Neural progenitor cell (in vitro differentiated cells): ENCODE measurements at regions not wholly inside any gene's neighbourhood (a gene's known extent, or its start where the extent isn't known, plus 50 kb on each side); places are given as distances from the start of the nearest gene placed in this dataset. TPM values are rescaled to one million over a fixed set of nuclear protein-coding genes. Genes with fewer than 3 reads are reported as not detected.

Experiments
- DNase-seq: peaks from one replicate; pipeline ENCODE4 v3.0.0-alpha.2; 2016; ENCODE audit warnings: low spot score
- H2AFZ ChIP-seq: fragments of 200-600 bp; sonication (generic); replicated peaks from 2 replicates; pipeline ENCODE4 v1.6.1; 2016; ENCODE audit warnings: antibody characterized with exemption
- H3F3A ChIP-seq: fragments of 200-600 bp; sonication (generic); 2 replicates; pipeline ENCODE4 v1.6.1; 2016; ENCODE audit warnings: antibody characterized with exemption, low read depth
- H3K27ac ChIP-seq: fragments of 200-600 bp; sonication (generic); 2 replicates; pipeline ENCODE4 v1.5.1; 2016; ENCODE audit warnings: mild to moderate bottlenecking
- H3K27me3 ChIP-seq: fragments of 200-600 bp; sonication (generic); 2 replicates; pipeline ENCODE4 v1.6.1; 2016; ENCODE audit warnings: mild to moderate bottlenecking, moderate library complexity
- H3K36me3 ChIP-seq: fragments of 200-600 bp; sonication (generic); 2 replicates; pipeline ENCODE4 v1.5.1; 2016
- H3K4me1 ChIP-seq: fragments of 200-600 bp; sonication (generic); 2 replicates; pipeline ENCODE4 v1.6.1; 2016; ENCODE audit warnings: mixed run types
- H3K4me2 ChIP-seq: fragments of 200-600 bp; sonication (generic); 2 replicates; pipeline ENCODE4 v1.6.1; 2016
- H3K4me3 ChIP-seq: fragments of 200-600 bp; sonication (generic); 2 replicates; pipeline ENCODE4 v1.5.1; 2016
- H3K79me2 ChIP-seq: fragments of 200-600 bp; sonication (generic); 2 replicates; pipeline ENCODE4 v1.6.1; 2016; ENCODE audit warnings: low read depth
- H3K9ac ChIP-seq: fragments of 200-600 bp; sonication (generic); 2 replicates; pipeline ENCODE4 v1.6.1; 2016
- H3K9me3 ChIP-seq: fragments of 200-600 bp; sonication (generic); 2 replicates; pipeline ENCODE4 v1.5.1; 2016; ENCODE audit warnings: low read depth
- H4K20me1 ChIP-seq: fragments of 200-600 bp; sonication (generic); 2 replicates; pipeline ENCODE4 v1.6.1; 2016; ENCODE audit warnings: low read depth
- H3K27ac Mint-ChIP-seq: 3 replicates; pipeline ENCODE4 v1.8.0; 2021; ENCODE audit warnings: mixed read lengths
- H3K27me3 Mint-ChIP-seq: 2 replicates; pipeline ENCODE4 v1.8.0; 2022; ENCODE audit warnings: low read depth, mild to moderate bottlenecking, inconsistent platforms, moderate library complexity, mixed read lengths; ENCODE audit not compliant: insufficient read depth
- H3K36me3 Mint-ChIP-seq: 3 replicates; pipeline ENCODE4 v1.8.0; 2021; ENCODE audit warnings: mixed read lengths
- H3K4me1 Mint-ChIP-seq: 3 replicates; pipeline ENCODE4 v1.8.0; 2021; ENCODE audit warnings: mixed read lengths
- H3K4me3 Mint-ChIP-seq: 3 replicates; pipeline ENCODE4 v1.8.0; 2021; ENCODE audit warnings: mild to moderate bottlenecking, moderate library complexity, mixed read lengths
- H3K9me3 Mint-ChIP-seq: 3 replicates; pipeline ENCODE4 v1.8.0; 2020; ENCODE audit warnings: mixed read lengths
- EZH2 ChIP-seq: fragments of 200-600 bp; sonication (generic); IDR thresholded peaks from 2 replicates; pipeline ENCODE4 v1.6.1; 2017; ENCODE audit warnings: antibody characterized with exemption, mild to moderate bottlenecking, moderate library complexity
- EZH2phosphoT487 ChIP-seq: fragments of 200-600 bp; sonication (generic); IDR thresholded peaks from 2 replicates; pipeline ENCODE4 v1.6.1; 2017; ENCODE audit warnings: antibody characterized with exemption
- small RNA-seq: library from RNA; depleted of rRNA; stranded (forward); fragments of <200 nt; gene quantifications from one replicate; pipeline ENCODE3, GENCODE V24; 2015
- TF ChIP-seq, protein P1 (sequence below): fragments of 200-600 bp; sonication (generic); IDR thresholded peaks from 2 replicates; pipeline ENCODE4 v1.5.1; 2017; ENCODE audit warnings: antibody characterized with exemption, mild to moderate bottlenecking

DNA sequence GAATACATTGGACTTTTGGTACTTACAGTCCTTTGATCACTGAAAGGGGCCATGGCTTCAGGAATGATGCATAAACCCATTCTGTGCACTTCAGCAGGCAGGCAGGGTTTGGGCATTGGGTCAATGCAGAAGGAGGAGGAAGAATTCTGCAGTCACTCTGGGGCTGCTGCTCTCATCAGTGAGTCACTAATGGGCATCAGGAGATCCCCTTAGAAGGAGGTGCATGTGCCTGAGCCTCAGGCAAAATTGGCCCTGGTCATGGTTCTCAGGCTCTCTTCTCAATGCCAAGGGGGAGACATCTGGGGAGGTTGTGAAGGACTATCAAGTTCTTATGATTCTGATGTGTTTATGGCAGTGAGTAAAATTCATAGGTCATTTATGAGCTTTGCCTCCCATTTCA, 52.0 kb upstream of the TNP1 start:
- Mint-ChIP-seq H3K4me1 (peaks cover 45% of the 10 kb centered on the region), H3K27me3 (peaks cover 6% of the 10 kb centered on the region), H3K9me3 (peaks cover 5% of the 10 kb centered on the region), H3K36me3 (no peaks in the 10 kb centered on the region), H3K27ac (no peak overlapping the region), H3K4me3 (no peak overlapping the region)
- no peak for DNase-seq
- Histone ChIP-seq H3K9me3 (no peaks in the 10 kb centered on the region), H3F3A (peaks cover 18% of the 10 kb centered on the region), H3K27me3 (no peaks in the 10 kb centered on the region), H3K36me3 (no peaks in the 10 kb centered on the region), H3K79me2 (no peaks in the 10 kb centered on the region), H2AFZ (no peak overlapping the region), H4K20me1 (no peaks in the 10 kb centered on the region), H3K4me3 (no peak overlapping the region), H3K9ac (no peak overlapping the region), H3K4me1 (peaks cover 37% of the 10 kb centered on the region), H3K4me2 (no peak overlapping the region), H3K27ac (no peak overlapping the region)
- TF ChIP-seq, protein P1, sequence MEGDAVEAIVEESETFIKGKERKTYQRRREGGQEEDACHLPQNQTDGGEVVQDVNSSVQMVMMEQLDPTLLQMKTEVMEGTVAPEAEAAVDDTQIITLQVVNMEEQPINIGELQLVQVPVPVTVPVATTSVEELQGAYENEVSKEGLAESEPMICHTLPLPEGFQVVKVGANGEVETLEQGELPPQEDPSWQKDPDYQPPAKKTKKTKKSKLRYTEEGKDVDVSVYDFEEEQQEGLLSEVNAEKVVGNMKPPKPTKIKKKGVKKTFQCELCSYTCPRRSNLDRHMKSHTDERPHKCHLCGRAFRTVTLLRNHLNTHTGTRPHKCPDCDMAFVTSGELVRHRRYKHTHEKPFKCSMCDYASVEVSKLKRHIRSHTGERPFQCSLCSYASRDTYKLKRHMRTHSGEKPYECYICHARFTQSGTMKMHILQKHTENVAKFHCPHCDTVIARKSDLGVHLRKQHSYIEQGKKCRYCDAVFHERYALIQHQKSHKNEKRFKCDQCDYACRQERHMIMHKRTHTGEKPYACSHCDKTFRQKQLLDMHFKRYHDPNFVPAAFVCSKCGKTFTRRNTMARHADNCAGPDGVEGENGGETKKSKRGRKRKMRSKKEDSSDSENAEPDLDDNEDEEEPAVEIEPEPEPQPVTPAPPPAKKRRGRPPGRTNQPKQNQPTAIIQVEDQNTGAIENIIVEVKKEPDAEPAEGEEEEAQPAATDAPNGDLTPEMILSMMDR, result no peak
- no peak for TF ChIP-seq EZH2
- TF ChIP-seq EZH2phosphoT487, result no peak

DNA sequence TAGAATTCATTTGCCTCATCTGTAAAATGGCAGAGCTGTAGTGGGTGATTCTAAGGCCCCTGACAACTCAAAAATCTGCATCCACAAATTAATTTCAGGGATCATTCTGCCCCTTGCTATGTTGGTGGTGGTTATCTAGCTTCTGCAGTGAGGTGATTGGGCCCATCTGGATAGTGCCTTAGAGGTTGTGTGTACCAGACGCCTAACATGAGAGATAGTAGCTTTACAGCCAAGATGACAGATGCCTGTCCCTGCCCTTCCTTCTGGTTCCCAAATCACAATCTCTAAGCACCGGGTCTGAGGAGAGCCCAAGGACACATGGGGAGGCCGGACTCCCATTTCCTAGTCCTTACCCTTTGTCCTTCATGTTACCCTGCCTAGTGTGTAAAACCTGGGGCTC, 51.1 kb upstream of the TNP1 start:
- no peak overlapping the region for H3K27ac ChIP-seq
- Mint-ChIP-seq H3K27ac (no peak overlapping the region), H3K9me3 (peaks cover 5% of the 10 kb centered on the region), H3K4me3 (no peak overlapping the region), H3K27me3 (peaks cover 9% of the 10 kb centered on the region), H3K4me1 (peaks cover 42% of the 10 kb centered on the region), H3K36me3 (no peaks in the 10 kb centered on the region)
- no peak overlapping the region for H2AFZ ChIP-seq
- H3K9me3 ChIP-seq, result no peaks in the 10 kb centered on the region
- H3K4me2 ChIP-seq, result no peak overlapping the region
- no peaks in the 10 kb centered on the region for H3K79me2 ChIP-seq
- no peak for TF ChIP-seq EZH2
- no peak overlapping the region for H3K9ac ChIP-seq
- no peaks in the 10 kb centered on the region for H3K27me3 ChIP-seq
- no peak for DNase-seq
- H3F3A ChIP-seq, result peaks cover 18% of the 10 kb centered on the region
- peaks cover 36% of the 10 kb centered on the region for H3K4me1 ChIP-seq
- H3K4me3 ChIP-seq, result no peak overlapping the region
- no peaks in the 10 kb centered on the region for H3K36me3 ChIP-seq
- H4K20me1 ChIP-seq, result no peaks in the 10 kb centered on the region

DNA sequence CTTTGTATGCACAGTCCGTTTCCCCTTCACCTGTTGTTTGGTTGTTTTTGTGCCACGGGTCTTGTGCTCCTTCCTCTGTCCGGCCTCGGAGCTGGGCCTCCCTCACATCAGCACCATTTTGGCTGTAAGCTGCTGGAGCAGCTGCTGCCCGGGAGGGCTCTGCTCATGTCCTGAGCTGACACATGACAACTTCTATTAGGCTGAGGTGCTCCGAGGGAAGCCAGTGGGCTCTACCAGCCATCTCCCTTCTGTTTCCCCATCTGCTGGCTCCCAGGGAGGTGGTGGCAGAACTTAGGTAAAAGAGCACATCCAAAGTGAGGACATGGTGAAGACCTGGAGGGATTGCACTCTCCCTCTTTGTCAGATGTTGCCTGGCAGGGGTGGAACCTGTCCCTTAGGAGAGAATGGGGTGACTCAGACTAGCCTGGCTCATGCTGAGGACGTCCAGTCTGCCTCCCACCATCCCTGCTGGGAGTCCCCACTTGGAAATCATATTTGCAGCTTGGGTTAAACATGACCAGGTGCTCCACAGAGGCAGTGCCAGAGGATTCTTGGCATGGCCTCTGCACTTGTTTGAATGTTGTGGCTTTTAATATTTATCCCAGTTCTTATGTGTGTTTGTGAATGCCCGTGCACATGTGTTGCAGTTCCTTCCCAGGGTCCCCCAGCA, 49.8 kb upstream of the TNP1 start:
- Histone ChIP-seq H3K9ac (no peak overlapping the region), H3K36me3 (no peaks in the 10 kb centered on the region), H3K27ac (no peak overlapping the region), H3K9me3 (no peaks in the 10 kb centered on the region), H3K4me2 (no peak overlapping the region), H3K4me3 (no peak overlapping the region), H3K27me3 (no peaks in the 10 kb centered on the region), H4K20me1 (no peaks in the 10 kb centered on the region), H3K79me2 (no peaks in the 10 kb centered on the region), H2AFZ (no peak overlapping the region), H3F3A (peaks cover 11% of the 10 kb centered on the region), H3K4me1 (peaks cover 24% of the 10 kb centered on the region)
- no peak for DNase-seq
- Mint-ChIP-seq H3K4me3 (no peak overlapping the region), H3K9me3 (peaks cover 4% of the 10 kb centered on the region), H3K27me3 (peaks cover 8% of the 10 kb centered on the region), H3K4me1 (peaks cover 30% of the 10 kb centered on the region), H3K27ac (no peak overlapping the region), H3K36me3 (no peaks in the 10 kb centered on the region)
- TF ChIP-seq, protein P1, result no peak
- TF ChIP-seq EZH2, result no peak
- no peak for TF ChIP-seq EZH2phosphoT487

Small RNA genes lying in the stretch of these regions (small RNA-seq; reads per million reads assigned to genes)
- gene RF01983, result not detected
